HFF-Myc (cell line): ENCODE measurements at regions not wholly inside any gene's neighbourhood (a gene's known extent, or its start where the extent isn't known, plus 50 kb on each side); places are given as distances from the start of the nearest gene placed in this dataset.
A peak's percentile ranks its signal among the peaks of the same experiment; 100 is the strongest.

Source experiments
- DNase-seq: peaks from one replicate; pipeline ENCODE4 v3.0.0-alpha.2; 2011; ENCODE audit warnings: low read depth; ENCODE audit errors: extremely low read depth
- H3K4me3 ChIP-seq: replicated peaks from 2 replicates; pipeline ENCODE4 v1.5.1; 2011; ENCODE audit warnings: low read depth, mild to moderate bottlenecking, control low read depth, low read length
- TF ChIP-seq, protein P1 (sequence below): IDR thresholded peaks from 2 replicates; pipeline ENCODE4 v1.5.1; 2012; ENCODE audit warnings: mild to moderate bottlenecking, low read depth, low read length, control low read depth; ENCODE audit errors: missing control alignments

DNA sequence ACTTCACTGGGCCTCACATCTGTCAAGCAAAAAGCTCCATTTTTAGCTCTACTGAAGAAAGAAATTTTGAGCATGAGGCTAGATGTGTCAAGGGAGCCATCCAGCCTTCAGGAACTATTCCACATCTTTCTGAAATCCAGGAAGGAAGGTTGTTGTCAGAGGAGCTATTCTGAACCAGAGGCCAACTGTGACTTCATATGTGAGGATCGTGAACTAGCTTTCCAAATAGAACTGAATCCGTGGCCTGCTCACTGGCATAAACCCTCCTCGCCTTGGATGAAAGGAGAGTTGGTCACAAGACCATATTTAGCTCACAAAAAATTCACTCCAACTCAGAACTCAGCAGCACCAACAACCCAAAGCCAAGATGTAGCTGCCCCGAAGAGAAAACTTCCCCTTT, 195.8 kb downstream of the FOXO1 start:
- TF ChIP-seq, protein P1, sequence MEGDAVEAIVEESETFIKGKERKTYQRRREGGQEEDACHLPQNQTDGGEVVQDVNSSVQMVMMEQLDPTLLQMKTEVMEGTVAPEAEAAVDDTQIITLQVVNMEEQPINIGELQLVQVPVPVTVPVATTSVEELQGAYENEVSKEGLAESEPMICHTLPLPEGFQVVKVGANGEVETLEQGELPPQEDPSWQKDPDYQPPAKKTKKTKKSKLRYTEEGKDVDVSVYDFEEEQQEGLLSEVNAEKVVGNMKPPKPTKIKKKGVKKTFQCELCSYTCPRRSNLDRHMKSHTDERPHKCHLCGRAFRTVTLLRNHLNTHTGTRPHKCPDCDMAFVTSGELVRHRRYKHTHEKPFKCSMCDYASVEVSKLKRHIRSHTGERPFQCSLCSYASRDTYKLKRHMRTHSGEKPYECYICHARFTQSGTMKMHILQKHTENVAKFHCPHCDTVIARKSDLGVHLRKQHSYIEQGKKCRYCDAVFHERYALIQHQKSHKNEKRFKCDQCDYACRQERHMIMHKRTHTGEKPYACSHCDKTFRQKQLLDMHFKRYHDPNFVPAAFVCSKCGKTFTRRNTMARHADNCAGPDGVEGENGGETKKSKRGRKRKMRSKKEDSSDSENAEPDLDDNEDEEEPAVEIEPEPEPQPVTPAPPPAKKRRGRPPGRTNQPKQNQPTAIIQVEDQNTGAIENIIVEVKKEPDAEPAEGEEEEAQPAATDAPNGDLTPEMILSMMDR = no peak
- no peak overlapping the region for H3K4me3 ChIP-seq
- DNase-seq = no peak

DNA sequence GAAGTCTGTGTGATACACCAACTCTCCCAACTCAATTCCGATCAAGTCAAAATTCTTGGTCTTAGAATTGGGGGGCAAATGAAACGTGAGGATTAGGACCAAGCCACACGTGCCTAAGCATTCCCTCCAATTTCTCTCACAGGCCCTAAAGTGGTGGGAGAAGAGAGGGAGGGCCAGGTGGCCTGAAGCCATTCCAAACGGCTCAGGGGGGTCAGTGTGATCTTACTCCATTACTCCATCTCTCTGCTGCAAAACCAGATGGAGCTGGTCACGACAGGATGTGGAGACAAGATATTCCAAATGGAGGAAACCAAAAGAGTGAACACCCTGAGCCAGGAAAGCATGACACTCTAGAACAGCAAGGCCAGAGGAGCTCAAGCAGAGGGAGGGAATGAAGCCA, 195.4 kb downstream of the FOXO1 start:
- DNase-seq = no peak
- H3K4me3 ChIP-seq = no peak overlapping the region
- TF ChIP-seq, protein P1 = no peak

- no peak overlapping the region for H3K4me3 ChIP-seq
- DNase-seq = no peak
- TF ChIP-seq, protein P1 = no peak
These were observed 194.5 kb downstream of the FOXO1 start for GRCh38 chr13:40471911-40472310.

DNA sequence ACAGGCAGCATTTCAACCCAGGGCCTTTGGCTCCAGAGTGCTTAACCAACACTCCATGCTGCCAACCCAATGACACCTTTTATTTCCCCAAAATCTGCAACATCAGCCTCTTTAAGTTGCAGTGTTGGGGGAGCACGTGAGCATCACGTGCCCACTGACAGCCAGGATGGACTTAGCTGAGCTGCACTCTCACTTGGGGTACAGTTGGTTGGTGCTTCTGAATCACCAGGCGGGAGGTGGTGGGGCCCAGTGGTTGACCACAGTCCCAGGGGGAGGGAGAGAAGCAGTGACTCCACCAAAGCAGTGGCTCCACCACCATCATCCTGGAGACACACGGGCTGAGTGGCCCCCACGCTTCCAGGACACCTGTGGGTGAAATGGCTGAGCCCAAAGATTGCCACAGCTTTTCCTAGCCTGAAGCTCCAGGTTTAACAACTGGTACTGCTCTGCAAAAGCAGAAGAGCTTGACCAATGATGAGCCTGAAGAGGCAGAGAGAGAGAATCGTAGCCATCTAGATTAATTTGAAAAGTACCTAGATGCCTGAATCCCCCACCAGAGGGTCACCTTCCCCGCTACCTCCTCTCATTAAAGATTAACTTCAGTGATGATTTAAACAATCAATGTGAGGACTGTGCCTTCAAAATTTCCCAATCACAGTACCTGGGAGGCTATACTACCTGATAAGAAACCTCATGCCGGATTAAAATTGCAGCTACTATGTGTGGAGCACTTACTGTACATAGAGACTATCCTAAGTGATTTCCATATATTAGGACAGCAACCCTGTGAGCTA, 193.8 kb downstream of the FOXO1 start:
- H3K4me3 ChIP-seq = no peak overlapping the region
- TF ChIP-seq, protein P1 = no peak
- DNase-seq = no peak

GRCh38 chr13:40475617-40476016, 190.8 kb downstream of the FOXO1 start:
- no peak overlapping the region for H3K4me3 ChIP-seq
- TF ChIP-seq, protein P1 = no peak
- no peak for DNase-seq

DNA sequence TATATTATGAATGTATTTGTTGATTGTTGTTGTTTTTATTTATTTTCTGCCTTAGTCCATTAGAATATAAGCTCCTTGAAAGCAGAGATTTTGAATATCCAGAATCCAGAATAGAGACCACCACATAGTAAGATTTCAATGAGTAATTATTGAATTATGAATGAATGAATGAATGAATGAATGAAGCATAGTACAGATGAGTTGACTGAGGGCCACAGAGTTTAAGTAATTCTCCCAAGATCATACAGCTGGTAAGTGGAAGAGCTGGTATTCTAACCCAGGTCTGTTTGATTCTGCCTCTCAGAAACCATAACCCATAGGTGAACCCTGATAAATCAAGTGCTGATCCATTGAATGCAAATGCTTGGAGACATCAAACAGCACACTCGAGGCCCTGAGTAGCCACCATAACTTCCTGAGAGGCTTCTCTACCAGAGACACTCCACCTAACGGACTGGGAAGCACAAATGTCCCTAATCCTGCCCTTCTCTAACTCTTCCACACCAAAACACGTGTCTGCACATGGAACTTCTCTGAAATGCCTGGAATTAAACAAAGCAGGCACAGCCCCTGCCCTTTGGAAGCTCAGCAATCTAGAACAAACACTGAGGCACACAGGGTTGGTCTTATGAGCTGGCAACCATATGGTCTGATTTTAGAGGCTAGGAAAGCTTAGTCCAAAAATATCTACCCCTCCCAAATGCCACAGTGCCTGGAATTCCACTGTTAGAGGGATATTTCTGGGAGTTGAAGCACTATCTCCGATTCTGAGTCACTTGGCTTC, 190.1 kb downstream of the FOXO1 start:
- DNase-seq = peak; percentile 16
- TF ChIP-seq, protein P1 = no peak
- H3K4me3 ChIP-seq = no peak overlapping the region
